ENCODE measurements at regions not wholly inside any gene's neighbourhood (a gene's known extent, or its start where the extent isn't known, plus 50 kb on each side); places are given as distances from the start of the nearest gene placed in this dataset.

- TF ChIP-seq CTCF (conservative IDR thresholded peaks at IDR 0.05) (no peak), ZFX (IDR thresholded peaks at IDR 0.05) (no peak)
Observed at GRCh38 chr4:133997436-133997835, 204.2 kb downstream of the PABPC4L start.
